ENCODE measurements at regions not wholly inside any gene's neighbourhood (a gene's known extent, or its start where the extent isn't known, plus 50 kb on each side); places are given as distances from the start of the nearest gene placed in this dataset.

DNA sequence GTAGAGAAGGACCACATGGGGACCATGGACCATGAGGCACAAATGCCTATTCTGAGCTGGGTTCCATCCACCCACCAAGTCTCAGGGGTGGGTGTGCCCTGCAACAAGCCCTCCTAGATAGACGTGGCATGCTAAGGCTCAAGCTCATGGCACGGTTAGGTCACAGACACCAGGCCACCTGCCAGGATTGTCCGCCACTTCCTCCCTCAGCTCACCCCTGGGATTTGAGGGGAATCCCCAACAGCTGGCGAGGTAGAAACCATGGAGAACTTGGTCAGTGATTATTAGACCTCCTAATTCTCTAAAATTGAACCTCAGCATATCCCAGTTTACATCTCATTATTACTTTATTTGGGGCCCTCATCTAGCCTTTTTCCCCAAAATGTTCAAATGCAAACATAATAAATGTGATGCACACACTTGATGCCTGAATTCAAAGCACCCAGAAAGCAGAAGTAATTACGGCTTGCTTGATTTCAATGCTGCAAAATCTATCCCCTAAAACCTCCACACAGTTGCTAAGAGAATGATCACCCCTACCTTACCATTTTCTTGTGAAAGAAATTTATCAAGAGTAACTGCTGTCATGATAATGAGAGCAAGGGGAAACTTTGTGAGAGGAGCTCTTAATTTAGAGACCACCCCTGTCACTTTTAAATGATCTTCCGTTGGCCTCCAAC, 366.6 kb upstream of the PFKP start:
- no peaks in the 10 kb centered on the region for H3K79me2 ChIP-seq
- H3K4me2 ChIP-seq = no peak overlapping the region
- no peaks in the 10 kb centered on the region for H3K9me3 ChIP-seq (ENCODE audit: low read depth)
- H4K20me1 ChIP-seq (ENCODE audit: insufficient read depth, poor library complexity, severe bottlenecking) = no peaks in the 10 kb centered on the region
- no peak for DNase-seq (ENCODE audit: low spot score)
- H3K27ac ChIP-seq = no peak overlapping the region
- no peak overlapping the region for H2AFZ ChIP-seq
- 91% methylated on average over 6 of the region's 6 CpGs for WGBS (ENCODE audit: low lambda C conversion rate, missing lambda C conversion rate)
- H3K4me3 ChIP-seq = no peak overlapping the region
- H3K36me3 ChIP-seq (replicated peaks; ENCODE audit: insufficient read depth, low read depth) = no peaks in the 10 kb centered on the region
- H3K27me3 ChIP-seq = no peaks in the 10 kb centered on the region
- H3K9me2 ChIP-seq (replicated peaks; ENCODE audit: insufficient read depth) = no peaks in the 10 kb centered on the region
- TF ChIP-seq, protein P1, sequence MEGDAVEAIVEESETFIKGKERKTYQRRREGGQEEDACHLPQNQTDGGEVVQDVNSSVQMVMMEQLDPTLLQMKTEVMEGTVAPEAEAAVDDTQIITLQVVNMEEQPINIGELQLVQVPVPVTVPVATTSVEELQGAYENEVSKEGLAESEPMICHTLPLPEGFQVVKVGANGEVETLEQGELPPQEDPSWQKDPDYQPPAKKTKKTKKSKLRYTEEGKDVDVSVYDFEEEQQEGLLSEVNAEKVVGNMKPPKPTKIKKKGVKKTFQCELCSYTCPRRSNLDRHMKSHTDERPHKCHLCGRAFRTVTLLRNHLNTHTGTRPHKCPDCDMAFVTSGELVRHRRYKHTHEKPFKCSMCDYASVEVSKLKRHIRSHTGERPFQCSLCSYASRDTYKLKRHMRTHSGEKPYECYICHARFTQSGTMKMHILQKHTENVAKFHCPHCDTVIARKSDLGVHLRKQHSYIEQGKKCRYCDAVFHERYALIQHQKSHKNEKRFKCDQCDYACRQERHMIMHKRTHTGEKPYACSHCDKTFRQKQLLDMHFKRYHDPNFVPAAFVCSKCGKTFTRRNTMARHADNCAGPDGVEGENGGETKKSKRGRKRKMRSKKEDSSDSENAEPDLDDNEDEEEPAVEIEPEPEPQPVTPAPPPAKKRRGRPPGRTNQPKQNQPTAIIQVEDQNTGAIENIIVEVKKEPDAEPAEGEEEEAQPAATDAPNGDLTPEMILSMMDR (IDR thresholded peaks at IDR 0.05; ENCODE audit: poor library complexity) = no peak
- no peak for TF ChIP-seq EZH2phosphoT487 (IDR thresholded peaks at IDR 0.05; ENCODE audit: low read depth, severe bottlenecking, unreplicated experiment)
- no peak for TF ChIP-seq EZH2 (IDR thresholded peaks at IDR 0.05; ENCODE audit: borderline replicate concordance)
- no peaks in the 10 kb centered on the region for H3K4me1 ChIP-seq (ENCODE audit: insufficient read depth)

DNA sequence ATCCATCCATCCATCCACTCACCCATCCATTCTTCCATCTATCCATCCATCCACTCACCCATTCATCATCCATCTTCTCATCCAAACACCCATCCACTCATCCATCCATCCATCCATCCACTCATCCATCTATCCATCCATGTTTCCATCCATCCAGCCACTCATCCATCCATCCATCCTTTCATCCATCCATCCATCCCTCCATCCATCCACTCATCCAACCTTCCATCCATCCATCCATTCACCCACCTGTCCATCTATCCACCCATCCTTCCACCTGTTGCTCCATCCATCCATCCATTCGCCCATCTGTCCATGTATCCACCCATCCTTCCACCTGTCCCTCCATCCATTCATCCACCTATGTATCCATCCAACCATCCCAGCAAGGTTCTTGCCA, 378.4 kb upstream of the PFKP start:
- DNase-seq (ENCODE audit: low spot score) = no peak
- H3K9me3 ChIP-seq (ENCODE audit: low read depth) = no peaks in the 10 kb centered on the region
- H3K79me2 ChIP-seq = no peaks in the 10 kb centered on the region
- no peaks in the 10 kb centered on the region for H3K4me1 ChIP-seq (ENCODE audit: insufficient read depth)
- no peaks in the 10 kb centered on the region for H3K27me3 ChIP-seq
- H3K4me3 ChIP-seq = no peak overlapping the region
- TF ChIP-seq, protein P1 (IDR thresholded peaks at IDR 0.05; ENCODE audit: poor library complexity) = no peak
- TF ChIP-seq EZH2phosphoT487 (IDR thresholded peaks at IDR 0.05; ENCODE audit: low read depth, severe bottlenecking, unreplicated experiment) = no peak
- no peak for TF ChIP-seq EZH2 (IDR thresholded peaks at IDR 0.05; ENCODE audit: borderline replicate concordance)
- H3K9me2 ChIP-seq (replicated peaks; ENCODE audit: insufficient read depth) = no peaks in the 10 kb centered on the region
- WGBS (ENCODE audit: low lambda C conversion rate, missing lambda C conversion rate) = 55% methylated on average over 1 of the region's 1 CpG
- H4K20me1 ChIP-seq (ENCODE audit: insufficient read depth, poor library complexity, severe bottlenecking) = no peaks in the 10 kb centered on the region
- no peak overlapping the region for H3K4me2 ChIP-seq
- no peak overlapping the region for H2AFZ ChIP-seq
- no peaks in the 10 kb centered on the region for H3K36me3 ChIP-seq (replicated peaks; ENCODE audit: insufficient read depth, low read depth)
- no peak overlapping the region for H3K27ac ChIP-seq

DNA sequence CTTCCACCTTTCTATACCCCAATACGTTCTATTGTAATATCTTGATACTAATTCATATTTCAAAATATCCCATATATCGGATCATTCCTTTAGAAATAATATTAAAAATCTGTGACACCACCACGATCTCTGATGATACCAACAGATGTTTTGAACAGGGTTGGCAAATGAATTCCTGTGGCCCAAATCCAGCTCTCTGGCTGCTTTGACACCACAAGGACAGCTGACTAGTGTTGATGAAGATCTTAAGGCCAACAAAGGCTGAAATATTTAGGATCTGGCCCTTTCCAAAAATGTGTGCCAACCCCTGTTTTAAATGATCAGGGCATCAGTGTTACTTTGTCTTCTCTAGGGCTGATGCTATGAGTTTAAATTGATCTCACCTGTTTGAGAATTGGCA, 380.7 kb upstream of the PFKP start:
- Histone ChIP-seq H2AFZ (no peak overlapping the region), H4K20me1 (ENCODE audit: insufficient read depth, poor library complexity, severe bottlenecking) (no peaks in the 10 kb centered on the region), H3K79me2 (no peaks in the 10 kb centered on the region), H3K9me3 (ENCODE audit: low read depth) (no peaks in the 10 kb centered on the region), H3K36me3 (replicated peaks; ENCODE audit: insufficient read depth, low read depth) (no peaks in the 10 kb centered on the region), H3K4me3 (no peak overlapping the region), H3K27ac (no peak overlapping the region), H3K4me1 (ENCODE audit: insufficient read depth) (no peaks in the 10 kb centered on the region), H3K9me2 (replicated peaks; ENCODE audit: insufficient read depth) (no peaks in the 10 kb centered on the region), H3K4me2 (no peak overlapping the region), H3K27me3 (no peaks in the 10 kb centered on the region)
- TF ChIP-seq EZH2 (IDR thresholded peaks at IDR 0.05; ENCODE audit: borderline replicate concordance) = no peak
- TF ChIP-seq EZH2phosphoT487 (IDR thresholded peaks at IDR 0.05; ENCODE audit: low read depth, severe bottlenecking, unreplicated experiment) = no peak
- 90% methylated on average over 3 of the region's 3 CpGs for WGBS (ENCODE audit: low lambda C conversion rate, missing lambda C conversion rate)
- DNase-seq (ENCODE audit: low spot score) = no peak

DNA sequence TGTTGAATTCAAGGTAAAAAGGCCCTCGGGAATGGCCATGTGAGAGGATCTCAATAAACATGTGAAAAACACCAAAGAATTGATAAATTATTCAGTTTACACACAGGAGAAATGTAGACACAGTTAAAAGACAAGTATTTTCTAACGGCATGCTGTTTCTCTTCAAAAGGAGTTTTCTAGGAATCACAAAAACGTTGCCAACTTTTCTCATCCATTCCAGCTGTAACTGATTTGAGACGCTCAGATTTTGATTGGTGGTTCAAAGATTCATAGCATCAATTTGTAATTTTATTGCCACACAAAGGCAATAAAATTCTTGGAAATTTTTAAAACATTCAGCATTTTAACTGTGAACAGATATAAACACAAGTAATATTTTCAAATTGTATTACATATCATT, 384.9 kb upstream of the PFKP start:
- no peaks in the 10 kb centered on the region for H3K9me3 ChIP-seq (ENCODE audit: low read depth)
- no peaks in the 10 kb centered on the region for H3K27me3 ChIP-seq
- H3K27ac ChIP-seq = no peak overlapping the region
- H3K36me3 ChIP-seq (replicated peaks; ENCODE audit: insufficient read depth, low read depth) = no peaks in the 10 kb centered on the region
- no peak overlapping the region for H3K4me3 ChIP-seq
- TF ChIP-seq EZH2 (IDR thresholded peaks at IDR 0.05; ENCODE audit: borderline replicate concordance) (no peak), EZH2phosphoT487 (IDR thresholded peaks at IDR 0.05; ENCODE audit: low read depth, severe bottlenecking, unreplicated experiment) (no peak)
- TF ChIP-seq, protein P1 (IDR thresholded peaks at IDR 0.05; ENCODE audit: poor library complexity) = no peak
- H2AFZ ChIP-seq = no peak overlapping the region
- DNase-seq (ENCODE audit: low spot score) = no peak
- H3K4me2 ChIP-seq = no peak overlapping the region
- H4K20me1 ChIP-seq (ENCODE audit: insufficient read depth, poor library complexity, severe bottlenecking) = no peaks in the 10 kb centered on the region
- no peaks in the 10 kb centered on the region for H3K79me2 ChIP-seq
- no peaks in the 10 kb centered on the region for H3K4me1 ChIP-seq (ENCODE audit: insufficient read depth)
- WGBS (ENCODE audit: low lambda C conversion rate, missing lambda C conversion rate) = 79% methylated on average over 4 of the region's 4 CpGs
- H3K9me2 ChIP-seq (replicated peaks; ENCODE audit: insufficient read depth) = no peaks in the 10 kb centered on the region
